H1 (cell line): ENCODE measurements at regions not wholly inside any gene's neighbourhood (a gene's known extent, or its start where the extent isn't known, plus 50 kb on each side); places are given as distances from the start of the nearest gene placed in this dataset.

ENCODE experiments used
- CTCF ChIA-PET: fragments of 300-600 bp; sonication (Branson Sonifier 250); formaldehyde crosslinking; loops from one replicate; lab custom pipeline; 2021; ENCODE audit not compliant: partially characterized antibody; lab: Charles Lee
- POLR2A ChIA-PET: fragments of 300-600 bp; sonication (Branson Sonifier 250); formaldehyde crosslinking; loops from one replicate; lab custom pipeline; 2021; ENCODE audit warnings: inconsistent platforms; ENCODE audit not compliant: partially characterized antibody; lab: Charles Lee
- DNase-seq, 2 experiments: peaks; one replicate each; pipeline versions ENCODE4 v3.0.0 to v3.0.0-alpha.2; 2010 to 2022; ENCODE audit warnings: low spot score in 2 of 2, low read depth in 1 of 2, mixed read lengths in 1 of 2
- FAIRE-seq: peaks from 2 replicates; lab custom pipeline; 2011; peaks lifted over from hg19 to GRCh38; lab: Jason Lieb, UNC
- H2AFZ ChIP-seq: 2 replicates; pipeline ENCODE4 v1.8.1; 2012; ENCODE audit warnings: low read length, inconsistent platforms
- H2AK5ac ChIP-seq: 2 replicates; pipeline ENCODE4 v1.6.1; 2013; ENCODE audit warnings: low read depth, low read length
- H2BK120ac ChIP-seq: replicated peaks from 2 replicates; pipeline ENCODE3; 2013; ENCODE audit warnings: low read depth, low read length, inconsistent platforms
- H2BK12ac ChIP-seq: 2 replicates; pipeline ENCODE4 v1.6.1; 2013; ENCODE audit warnings: low read depth, low read length
- H2BK15ac ChIP-seq: 2 replicates; pipeline ENCODE4 v1.6.1; 2013; ENCODE audit warnings: low read length
- H2BK20ac ChIP-seq: 2 replicates; pipeline ENCODE4 v1.6.1; 2013; ENCODE audit warnings: low read length
- H2BK5ac ChIP-seq: 2 replicates; pipeline ENCODE4 v1.6.1; 2013; ENCODE audit warnings: low read depth, low read length
- H3K14ac ChIP-seq: 2 replicates; pipeline ENCODE4 v1.6.1; 2013; ENCODE audit warnings: inconsistent platforms; ENCODE audit not compliant: insufficient read length
- H3K18ac ChIP-seq: 2 replicates; pipeline ENCODE4 v1.6.1; 2013; ENCODE audit warnings: low read length; ENCODE audit errors: extremely low read depth
- H3K23ac ChIP-seq: 2 replicates; pipeline ENCODE4 v1.6.1; 2013; ENCODE audit warnings: inconsistent platforms; ENCODE audit not compliant: insufficient read length
- H3K23me2 ChIP-seq: 2 replicates; pipeline ENCODE4 v1.6.1; 2013; ENCODE audit warnings: low read depth, low read length
- H3K27ac ChIP-seq: 2 replicates; pipeline ENCODE4 v1.6.1; 2011; ENCODE audit warnings: low read depth, low read length, inconsistent platforms
- H3K27me3 ChIP-seq, 4 experiments: replicated peaks in 1 of 4; 1 replicate in 1 of 4; 2 replicates in 3 of 4; pipeline versions ENCODE4 v1.6.1 to v1.8.1; 2011 to 2013; ENCODE audit warnings: low read length in 3 of 4, mild to moderate bottlenecking in 3 of 4, inconsistent platforms in 2 of 4, mixed read lengths in 2 of 4, moderate library complexity in 1 of 4; ENCODE audit not compliant: control insufficient read depth in 3 of 4, insufficient read depth in 3 of 4; ENCODE audit errors: extremely low read depth in 1 of 4
- H3K36me3 ChIP-seq, 4 experiments: 2 replicates each; pipeline versions ENCODE4 v1.6.1 to v1.8.1; 2011 to 2013; ENCODE audit warnings: mild to moderate bottlenecking in 4 of 4, low read length in 3 of 4, moderate library complexity in 2 of 4, control low read depth in 1 of 4, inconsistent platforms in 1 of 4; ENCODE audit not compliant: insufficient read depth in 4 of 4, control insufficient read depth in 2 of 4
- H3K4ac ChIP-seq: replicated peaks from 2 replicates; pipeline ENCODE3; 2013; ENCODE audit warnings: low read length, low read depth, mixed read lengths, inconsistent platforms; ENCODE audit not compliant: insufficient read length
- H3K4me1 ChIP-seq, 4 experiments: replicated peaks in 1 of 4; 1 replicate in 1 of 4; 2 replicates in 3 of 4; pipeline versions ENCODE4 v1.6.1 to v1.8.1; 2011 to 2013; ENCODE audit warnings: low read length in 3 of 4, inconsistent platforms in 2 of 4, mixed read lengths in 1 of 4; ENCODE audit not compliant: insufficient read depth in 4 of 4, control insufficient read depth in 3 of 4
- H3K4me2 ChIP-seq, 2 experiments: 2 replicates each; pipeline versions ENCODE4 v1.6.1 to v1.8.1; 2011 to 2013; ENCODE audit warnings: low read depth in 2 of 2, low read length in 2 of 2, control low read depth in 1 of 2, inconsistent platforms in 1 of 2, mild to moderate bottlenecking in 1 of 2; ENCODE audit not compliant: insufficient read depth in 1 of 2
- H3K4me3 ChIP-seq, 4 experiments: fragments of 200-600, 300-600 bp in 1 of 4; sonication (generic), shearing (Covaris generic), sonication (Bioruptor Twin) in 1 of 4; 2 replicates each; pipeline versions ENCODE4 v1.5.1 to v1.8.1; 2011 to 2016; ENCODE audit warnings: low read length in 4 of 4, low read depth in 3 of 4, control low read depth in 2 of 4, inconsistent platforms in 2 of 4, mild to moderate bottlenecking in 2 of 4, mixed read lengths in 1 of 4, moderate library complexity in 1 of 4; ENCODE audit not compliant: insufficient read depth in 2 of 4; ENCODE audit errors: extremely low read depth in 1 of 4
- H3K56ac ChIP-seq: replicated peaks from 2 replicates; pipeline ENCODE3; 2013; ENCODE audit warnings: low read depth, mild to moderate bottlenecking, mixed read lengths, low read length, inconsistent platforms; ENCODE audit not compliant: insufficient read length
- H3K79me1 ChIP-seq: 2 replicates; pipeline ENCODE4 v1.6.1; 2013; ENCODE audit warnings: low read depth, low read length, control low read depth
- H3K79me2 ChIP-seq, 2 experiments: 2 replicates each; pipeline versions ENCODE4 v1.6.1 to v1.8.1; 2012 to 2013; ENCODE audit warnings: low read length in 2 of 2, mild to moderate bottlenecking in 2 of 2, inconsistent platforms in 1 of 2; ENCODE audit not compliant: insufficient read depth in 2 of 2, control insufficient read depth in 1 of 2
- H3K9ac ChIP-seq, 4 experiments: replicated peaks in 1 of 4; 1 replicate in 1 of 4; 2 replicates in 3 of 4; pipeline versions ENCODE4 v1.6.1 to v1.8.1; 2011 to 2013; ENCODE audit warnings: low read depth in 3 of 4, low read length in 3 of 4, control low read depth in 2 of 4, mild to moderate bottlenecking in 2 of 4, moderate library complexity in 2 of 4, inconsistent platforms in 1 of 4; ENCODE audit errors: extremely low read depth in 1 of 4
- H3K9me3 ChIP-seq, 2 experiments: 2 replicates each; pipeline versions ENCODE4 v1.6.1 to v1.8.1; 2012 to 2013; ENCODE audit warnings: mild to moderate bottlenecking in 2 of 2, moderate library complexity in 2 of 2, control low read depth in 1 of 2, inconsistent platforms in 1 of 2, low read depth in 1 of 2, low read length in 1 of 2, mixed read lengths in 1 of 2; ENCODE audit not compliant: insufficient read depth in 2 of 2
- H4K20me1 ChIP-seq, 2 experiments: replicated peaks in 1 of 2; 2 replicates each; pipeline versions ENCODE3 to v1.8.1; 2011 to 2013; ENCODE audit warnings: inconsistent platforms in 2 of 2, low read length in 2 of 2, mild to moderate bottlenecking in 1 of 2; ENCODE audit not compliant: insufficient read depth in 2 of 2, control insufficient read depth in 1 of 2
- H4K5ac ChIP-seq: 2 replicates; pipeline ENCODE4 v1.6.1; 2013; ENCODE audit warnings: low read length, low read depth, mixed read lengths, inconsistent platforms; ENCODE audit not compliant: insufficient read length
- H4K8ac ChIP-seq: 2 replicates; pipeline ENCODE4 v1.8.0; 2013; ENCODE audit warnings: mild to moderate bottlenecking, moderate library complexity, low read length, inconsistent platforms; ENCODE audit not compliant: insufficient read depth; ENCODE audit errors: extremely low read depth
- H4K91ac ChIP-seq: replicated peaks from 2 replicates; pipeline ENCODE3; 2013; ENCODE audit warnings: low read length, mixed read lengths, inconsistent platforms; ENCODE audit not compliant: insufficient read length
- EGR1 ChIP-seq: IDR thresholded peaks from 2 replicates; pipeline ENCODE4 v1.6.1; 2011; ENCODE audit warnings: low read depth, low read length, borderline replicate concordance
- EP300 ChIP-seq, 2 experiments: IDR thresholded peaks; 1 replicate in 1 of 2; 2 replicates in 1 of 2; pipeline ENCODE4 v1.6.1; 2011 to 2012; ENCODE audit warnings: low read depth in 2 of 2, low read length in 2 of 2, mild to moderate bottlenecking in 2 of 2, borderline replicate concordance in 1 of 2, inconsistent platforms in 1 of 2, moderate library complexity in 1 of 2
- KDM4A ChIP-seq: IDR thresholded peaks from one replicate; pipeline ENCODE4 v1.7.1; 2012; ENCODE audit warnings: low read depth, mild to moderate bottlenecking, moderate library complexity, low read length, inconsistent platforms; ENCODE audit not compliant: severe bottlenecking
- RBBP5 ChIP-seq: IDR thresholded peaks from 2 replicates; pipeline ENCODE4 v1.7.1; 2012; ENCODE audit warnings: low read depth, mild to moderate bottlenecking, inconsistent platforms, low read length, moderate library complexity, borderline replicate concordance
- YY1 ChIP-seq: IDR thresholded peaks from 2 replicates; pipeline ENCODE4 v1.6.1; 2011; ENCODE audit warnings: low read depth, mild to moderate bottlenecking, low read length
- WGBS, 2 experiments: shearing (Covaris generic) in 1 of 2; methylation state at CpG; one replicate each; pipeline versions ENCODE4 v1.1.6 to v1.1.7; 2013 to 2015; ENCODE audit warnings: low lambda C conversion rate in 2 of 2, mixed read lengths in 2 of 2, inconsistent platforms in 1 of 2, low coverage in 1 of 2, missing lambda C conversion rate in 1 of 2; ENCODE audit not compliant: insufficient replicate concordance in 2 of 2, insufficient coverage in 1 of 2, insufficient read length in 1 of 2; ENCODE audit errors: extremely low coverage in 1 of 2, missing lambda C conversion rate in 1 of 2; 5-methylcytosine and 5-hydroxymethylcytosine counted together
- TF ChIP-seq, protein P1 (sequence below), 3 experiments: IDR thresholded peaks; 1 replicate in 2 of 3; 2 replicates in 1 of 3; pipeline versions ENCODE4 v1.5.1 to v1.6.1; 2011; ENCODE audit warnings: low read length in 3 of 3, mild to moderate bottlenecking in 3 of 3, inconsistent platforms in 2 of 3, low read depth in 1 of 3, moderate library complexity in 1 of 3; ENCODE audit not compliant: insufficient read depth in 1 of 3; ENCODE audit errors: control extremely low read depth in 1 of 3

DNA sequence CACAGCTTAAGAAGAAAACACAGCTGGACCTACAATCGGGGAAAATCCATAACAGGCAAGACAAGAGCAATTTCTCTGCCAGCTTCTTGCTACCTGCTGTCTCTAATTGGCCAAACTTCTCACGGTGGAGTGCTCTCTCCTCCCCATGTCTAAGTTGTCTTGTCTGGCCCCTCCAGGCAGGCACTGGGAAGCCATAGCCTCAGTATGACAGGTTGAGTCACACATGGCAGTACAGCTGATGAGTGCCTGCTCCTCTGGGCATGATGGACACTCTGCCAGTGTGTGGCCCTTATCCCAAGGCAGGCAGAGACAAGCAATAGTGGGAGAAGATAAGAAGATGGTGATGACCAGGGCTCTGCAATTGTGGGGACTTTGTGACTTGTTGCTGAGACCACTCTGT lies 551.8 kb downstream of the DIPK2A start:
- Histone ChIP-seq H3K4me3 (no peak overlapping the region), H3K79me1 (no peaks in the 10 kb centered on the region), H3K27ac (no peak overlapping the region), H4K8ac (no peak overlapping the region), H2BK20ac (no peak overlapping the region; the same call in 1 of the 2 replicates), H3K27me3 (no peaks in the 10 kb centered on the region), H3K4me2 (no peak overlapping the region), H3K23me2 (no peaks in the 10 kb centered on the region), H4K91ac (no peak overlapping the region), H2AK5ac (peak overlapping the region; percentile 45; the same call in 1 of the 2 replicates), H3K9ac (no peak overlapping the region), H3K79me2 (no peaks in the 10 kb centered on the region), H2AFZ (no peak overlapping the region), H3K9me3 (no peaks in the 10 kb centered on the region), H2BK5ac (no peak overlapping the region), H2BK12ac (no peak overlapping the region; the same call in 1 of the 2 replicates), H3K14ac (no peak overlapping the region), H3K4me1 (no peaks in the 10 kb centered on the region), H3K36me3 (no peaks in the 10 kb centered on the region), H2BK120ac (no peak overlapping the region), H3K56ac (no peak overlapping the region), H2BK15ac (no peak overlapping the region), H3K23ac (no peak overlapping the region), H4K5ac (no peak overlapping the region), H4K20me1 (no peaks in the 10 kb centered on the region), H3K4ac (no peak overlapping the region), H3K18ac (no peak overlapping the region)
- DNase-seq (no peak), FAIRE-seq (no peak)
- CTCF ChIA-PET = interaction anchor here (0.9 to 1.1 kb wide), 2 partner anchors 10 to 14 kb away, joined by 3 to 4 read pairs; no protein-coding TSS in a partner anchor
- TF ChIP-seq YY1 = no peak
- no peak for TF ChIP-seq EGR1
- no peak for TF ChIP-seq KDM4A
- TF ChIP-seq RBBP5 = no peak
- TF ChIP-seq, protein P1, sequence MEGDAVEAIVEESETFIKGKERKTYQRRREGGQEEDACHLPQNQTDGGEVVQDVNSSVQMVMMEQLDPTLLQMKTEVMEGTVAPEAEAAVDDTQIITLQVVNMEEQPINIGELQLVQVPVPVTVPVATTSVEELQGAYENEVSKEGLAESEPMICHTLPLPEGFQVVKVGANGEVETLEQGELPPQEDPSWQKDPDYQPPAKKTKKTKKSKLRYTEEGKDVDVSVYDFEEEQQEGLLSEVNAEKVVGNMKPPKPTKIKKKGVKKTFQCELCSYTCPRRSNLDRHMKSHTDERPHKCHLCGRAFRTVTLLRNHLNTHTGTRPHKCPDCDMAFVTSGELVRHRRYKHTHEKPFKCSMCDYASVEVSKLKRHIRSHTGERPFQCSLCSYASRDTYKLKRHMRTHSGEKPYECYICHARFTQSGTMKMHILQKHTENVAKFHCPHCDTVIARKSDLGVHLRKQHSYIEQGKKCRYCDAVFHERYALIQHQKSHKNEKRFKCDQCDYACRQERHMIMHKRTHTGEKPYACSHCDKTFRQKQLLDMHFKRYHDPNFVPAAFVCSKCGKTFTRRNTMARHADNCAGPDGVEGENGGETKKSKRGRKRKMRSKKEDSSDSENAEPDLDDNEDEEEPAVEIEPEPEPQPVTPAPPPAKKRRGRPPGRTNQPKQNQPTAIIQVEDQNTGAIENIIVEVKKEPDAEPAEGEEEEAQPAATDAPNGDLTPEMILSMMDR (IDR thresholded peaks at IDR 0.05; ENCODE audit: control extremely low read depth in 1 of 3, insufficient read depth in 1 of 3, low read depth in 1 of 3, low read length in 3 of 3) = no peak
- no peak for TF ChIP-seq EP300 (IDR thresholded peaks at IDR 0.05; ENCODE audit: borderline replicate concordance in 1 of 2, low read depth in 2 of 2, low read length in 2 of 2)
- WGBS, 2 experiments = 84% methylated on average over 2 of the region's 2 CpGs; no CpG with 5 or more reads in 1 of the 2 experiments
- POLR2A ChIA-PET = no interaction called here
